Stimulated activated naive CD4-positive, alpha-beta T cell (primary cell): ENCODE measurements at regions not wholly inside any gene's neighbourhood (a gene's known extent, or its start where the extent isn't known, plus 50 kb on each side); places are given as distances from the start of the nearest gene placed in this dataset.

ENCODE experiments used
- DNase-seq, 6 experiments: peaks; one replicate each; lab custom pipeline; 2025; lab: John Stamatoyannopoulos, UW

GRCh38 chr5:58150926-58151325 is 309.0 kb downstream of the PLK2 start:
- no peak for DNase-seq

DNA sequence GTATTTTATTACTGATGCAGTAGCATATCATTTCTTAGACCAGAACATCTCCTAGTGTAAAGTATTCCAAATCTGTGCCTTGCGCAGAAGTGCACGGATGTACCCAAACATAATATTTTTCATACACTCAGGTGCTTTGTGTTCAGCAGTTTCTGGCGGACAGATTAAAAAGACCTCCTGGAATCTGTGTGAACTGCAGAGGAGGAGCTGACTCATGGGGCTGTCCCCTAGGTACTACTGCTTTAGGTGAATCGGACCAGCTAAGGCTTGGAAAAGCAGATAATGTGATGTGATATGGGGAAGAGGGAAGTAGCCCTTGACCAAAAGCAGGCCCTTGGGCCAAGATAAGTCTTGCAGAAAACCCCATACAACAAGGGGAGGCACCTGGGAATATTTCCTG is 310.1 kb downstream of the PLK2 start:
- DNase-seq, result no peak

- no peak for DNase-seq
Measured at GRCh38 chr5:58149345-58149744, 310.5 kb downstream of the PLK2 start.

- no peak for DNase-seq
Measured at GRCh38 chr5:58148254-58148775, 311.6 kb downstream of the PLK2 start.

GRCh38 chr5:58145397-58145934 is 314.4 kb downstream of the PLK2 start:
- DNase-seq, result no peak

GRCh38 chr5:58143727-58144126 is 316.2 kb downstream of the PLK2 start:
- DNase-seq, result no peak

DNA sequence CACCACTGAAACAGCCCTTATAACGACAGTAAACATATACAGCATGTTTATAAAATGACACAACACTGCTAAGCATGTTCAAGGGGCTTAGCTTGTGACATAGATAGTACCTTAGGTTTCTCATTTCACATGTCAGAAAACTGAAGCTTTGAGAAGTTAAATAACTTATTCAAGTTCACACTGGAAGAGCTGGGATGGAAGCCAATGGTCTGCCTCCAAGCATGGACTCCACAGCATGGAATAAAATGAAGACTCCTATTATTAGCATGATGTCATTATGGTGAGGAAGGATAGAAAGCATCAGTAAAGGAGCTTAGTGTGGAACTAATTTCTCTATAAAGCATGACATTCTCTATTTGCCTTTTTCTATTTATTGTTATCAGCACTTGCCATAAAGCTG is 316.7 kb downstream of the PLK2 start:
- no peak for DNase-seq

DNA sequence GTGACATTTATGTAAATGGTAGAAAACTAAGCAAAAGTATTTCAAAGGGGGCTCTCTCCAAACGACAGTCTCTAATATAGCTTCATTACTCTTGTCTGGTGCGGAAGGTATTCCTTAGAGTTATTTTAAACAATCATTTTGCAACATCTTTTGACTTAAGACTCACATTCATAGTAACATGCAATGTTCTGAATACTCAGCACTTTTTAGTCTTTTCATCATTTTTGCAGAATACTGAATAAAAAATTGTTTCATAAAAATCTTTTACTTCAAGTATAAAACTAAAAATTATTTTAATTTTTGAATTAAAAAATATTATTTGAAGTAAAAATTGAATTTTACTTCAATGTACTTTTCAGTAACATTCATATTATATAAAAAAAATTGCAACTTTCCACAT is 321.1 kb downstream of the PLK2 start:
- DNase-seq, result no peak

DNA sequence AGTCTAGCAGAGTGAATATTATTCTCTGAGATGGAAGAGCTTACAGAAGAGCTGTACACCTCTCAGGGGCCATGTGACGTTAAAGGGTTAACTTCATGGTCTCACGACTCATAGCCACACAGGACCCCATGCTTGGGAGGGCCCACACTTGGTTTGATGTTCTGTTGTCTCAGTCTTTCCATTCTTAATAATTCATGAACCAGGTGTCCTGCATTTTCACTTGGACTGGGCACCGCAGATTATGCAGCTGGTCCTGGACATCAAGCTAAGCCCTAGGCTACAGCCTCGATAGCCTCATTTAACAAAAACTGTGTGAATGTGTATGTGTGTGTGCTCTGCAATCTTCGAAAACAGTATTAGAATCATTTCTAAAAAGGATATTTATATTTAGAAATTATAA is 323.5 kb downstream of the PLK2 start:
- no peak for DNase-seq

- DNase-seq, result no peak
Measured at GRCh38 chr5:58135571-58136335, 324.1 kb downstream of the PLK2 start.

DNA sequence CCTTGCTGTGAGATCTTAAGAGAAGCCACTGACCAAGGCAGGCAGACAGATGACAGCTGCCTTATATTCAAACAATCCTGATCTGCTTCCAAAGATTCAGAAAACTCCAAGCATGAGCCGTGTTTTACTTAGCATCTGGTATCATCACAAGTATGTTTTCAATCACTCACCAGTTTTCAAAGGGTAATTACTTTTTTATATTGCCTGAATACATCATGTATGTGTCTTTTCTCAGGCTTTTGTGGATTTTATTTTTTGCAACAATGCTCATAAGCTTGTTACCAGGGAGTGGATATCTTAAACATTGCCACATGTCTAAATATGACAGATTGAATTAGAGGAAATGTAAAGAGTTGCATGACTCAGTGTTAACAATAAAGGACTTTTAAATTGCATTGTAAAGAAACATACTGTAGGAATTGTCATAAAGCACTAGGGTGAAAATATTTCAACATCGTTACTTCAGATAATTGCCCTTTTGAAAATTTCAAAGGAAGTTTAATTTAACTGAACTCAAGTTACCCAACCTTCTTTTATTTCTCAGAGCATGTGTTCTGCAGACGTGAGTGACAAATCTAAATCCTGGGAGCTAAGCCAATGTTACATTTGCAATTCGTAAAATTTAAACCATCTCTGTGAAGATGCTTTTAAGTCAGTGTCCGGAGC is 326.1 kb downstream of the PLK2 start:
- no peak for DNase-seq

DNA sequence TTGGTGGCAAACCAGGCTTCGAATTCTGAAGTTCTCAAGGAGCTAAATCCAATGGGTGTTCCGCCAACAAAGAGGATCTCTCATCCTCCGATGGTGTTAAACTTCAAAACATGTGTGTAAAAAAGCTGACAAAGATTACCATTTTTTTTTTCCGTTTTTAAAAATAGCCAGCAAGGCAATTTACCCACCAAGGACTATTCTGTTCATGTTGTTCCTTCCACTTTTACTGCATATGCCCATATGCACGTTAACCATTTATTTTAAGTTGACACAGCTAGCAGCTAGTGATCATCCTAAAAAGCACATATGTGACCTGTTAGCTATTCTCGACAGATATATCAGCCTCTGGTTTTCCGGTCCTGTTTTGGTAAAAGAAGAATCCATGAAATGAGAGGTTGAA is 326.7 kb downstream of the PLK2 start:
- DNase-seq, result no peak

GRCh38 chr5:58127255-58128220 is 332.3 kb downstream of the PLK2 start:
- DNase-seq, result no peak

DNA sequence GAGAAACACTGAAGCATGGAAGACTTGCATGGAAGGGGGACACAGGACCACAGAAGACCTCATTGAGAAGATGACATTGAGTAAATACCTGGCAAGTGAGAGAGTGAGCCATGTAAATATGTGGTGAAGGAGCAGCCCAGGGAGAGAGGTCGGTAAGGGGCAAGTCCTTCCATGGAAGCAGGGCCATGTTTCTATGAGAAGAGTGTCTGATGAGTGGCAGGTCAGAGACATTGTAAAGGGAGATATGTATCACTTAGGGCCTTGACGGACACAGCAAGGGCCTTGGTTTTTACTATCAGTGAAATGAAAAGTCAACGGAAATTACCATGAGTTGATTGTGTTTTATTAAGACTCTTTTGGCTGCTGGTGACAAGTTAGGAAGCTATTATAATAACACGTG is 336.4 kb downstream of the PLK2 start:
- no peak for DNase-seq

DNA sequence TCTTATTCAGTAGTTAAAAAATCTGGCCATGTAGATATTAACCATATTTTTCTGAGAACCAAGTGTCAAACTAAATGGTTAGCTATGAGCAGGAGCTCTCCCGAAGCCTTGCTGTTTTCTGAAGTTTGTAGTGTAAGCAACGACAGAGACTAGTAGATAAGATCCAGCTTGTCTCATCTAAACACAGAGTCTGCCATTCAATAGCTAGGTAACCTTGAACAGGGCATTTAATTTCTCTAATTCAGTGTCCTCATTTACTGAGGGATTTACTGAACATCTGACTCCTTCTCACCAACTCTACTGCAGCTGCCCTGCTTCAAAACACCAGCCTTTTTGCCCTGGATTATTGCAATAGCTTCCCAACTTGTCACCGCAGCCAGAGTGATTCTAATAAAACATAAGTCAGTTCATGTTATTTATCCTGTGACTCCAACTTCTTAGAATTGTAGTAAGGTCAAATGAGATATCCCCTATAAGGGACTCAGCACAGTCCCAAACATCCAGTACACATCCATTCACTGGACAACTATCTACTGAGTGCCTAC is 337.0 kb downstream of the PLK2 start:
- no peak for DNase-seq

DNA sequence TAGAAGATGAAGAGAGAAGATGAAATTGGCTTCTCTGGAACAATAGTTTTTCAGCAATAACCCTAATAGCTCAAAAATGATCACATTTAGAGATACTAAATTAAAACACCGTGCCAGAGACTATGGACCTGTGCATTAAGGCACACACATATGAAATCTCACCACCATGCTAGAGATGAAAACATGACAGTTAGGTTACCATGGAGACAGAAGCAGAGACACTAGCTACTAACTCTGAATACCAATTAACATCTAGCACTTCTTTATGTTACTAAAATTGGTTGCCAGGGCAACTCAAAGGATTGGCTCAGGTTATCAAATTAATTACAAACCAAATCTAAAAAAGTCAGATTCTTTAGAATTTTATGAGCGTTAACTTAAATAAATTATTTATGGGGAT is 337.7 kb downstream of the PLK2 start:
- DNase-seq, result no peak

DNA sequence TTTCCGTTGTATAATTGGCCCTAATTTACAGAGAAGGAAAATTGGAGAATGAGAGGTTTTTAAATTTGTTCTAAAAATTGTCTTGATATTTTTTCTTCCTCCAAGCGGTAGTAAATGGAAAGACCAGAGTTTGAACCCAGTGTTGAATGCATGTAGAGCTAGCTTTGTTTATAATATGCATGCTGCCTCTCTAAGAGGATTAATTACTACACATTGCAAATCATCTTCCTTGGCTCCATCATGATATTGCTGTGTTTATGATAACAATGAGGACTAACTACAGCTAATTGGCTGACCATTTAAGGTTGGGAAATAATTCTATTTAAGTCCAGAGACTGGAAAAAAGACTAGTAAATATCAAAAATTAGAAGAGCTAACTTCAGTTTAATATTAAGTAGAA is 338.5 kb downstream of the PLK2 start:
- DNase-seq, result no peak

DNA sequence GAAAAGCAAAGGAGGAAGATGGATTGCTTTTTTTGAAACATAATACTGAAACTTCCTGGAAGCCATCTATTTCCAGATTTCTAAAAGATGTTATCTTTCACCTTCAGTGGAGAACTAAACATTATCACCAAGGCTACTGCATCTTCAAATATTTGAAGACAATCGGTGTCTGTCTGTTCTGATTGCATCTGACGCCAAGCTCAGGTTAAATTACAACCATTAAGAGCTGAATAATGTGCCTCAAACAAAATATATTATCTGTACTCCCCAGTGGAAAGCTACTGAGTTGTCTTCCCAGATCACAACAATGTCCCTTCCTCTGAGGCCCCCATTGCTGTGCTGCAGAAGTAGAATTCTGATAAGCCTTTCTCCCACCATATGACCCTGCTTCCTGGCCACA is 342.3 kb downstream of the PLK2 start:
- no peak for DNase-seq

- no peak for DNase-seq
Measured at GRCh38 chr5:58116346-58116745, 343.5 kb downstream of the PLK2 start.

DNA sequence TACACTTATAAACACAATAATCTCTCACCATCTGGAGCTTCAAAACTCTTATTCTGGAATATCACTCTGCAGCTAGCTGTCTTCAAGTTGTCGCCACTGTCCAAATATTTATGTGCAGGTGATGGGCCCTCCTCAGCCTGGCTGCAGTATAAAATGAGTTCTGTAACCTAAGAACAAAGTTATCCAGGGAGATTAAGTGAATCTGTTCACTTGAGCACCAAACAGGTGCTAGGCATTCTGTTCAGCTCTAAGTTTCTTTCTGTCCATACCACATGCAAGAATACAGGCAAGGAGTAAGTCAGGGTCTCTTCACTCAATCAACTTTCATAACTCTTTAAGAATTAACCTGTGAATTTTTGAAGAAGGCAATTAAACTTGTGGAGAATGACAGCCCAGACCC is 344.1 kb downstream of the PLK2 start:
- no peak for DNase-seq

GRCh38 chr5:58114324-58114723 is 345.6 kb downstream of the PLK2 start:
- DNase-seq, result no peak

GRCh38 chr5:58113172-58113571 is 346.7 kb downstream of the PLK2 start:
- DNase-seq, result no peak
